ENCODE measurements at regions not wholly inside any gene's neighbourhood (a gene's known extent, or its start where the extent isn't known, plus 50 kb on each side); places are given as distances from the start of the nearest gene placed in this dataset.

GRCh38 chr5:120907953-120908352, 443.9 kb downstream of the PRR16 start:
- TF ChIP-seq CTCF (IDR thresholded peaks at IDR 0.05) = no peak
- no peak for TF ChIP-seq POLR2A (IDR thresholded peaks at IDR 0.05)

All from lower leg skin (tissue), 3 donors.